T-helper 9 cell (primary cell): ENCODE measurements at regions not wholly inside any gene's neighbourhood (a gene's known extent, or its start where the extent isn't known, plus 50 kb on each side); places are given as distances from the start of the nearest gene placed in this dataset.

Experiments used
- DNase-seq: peaks from one replicate; pipeline ENCODE4 v3.0.0-alpha.2; 2020

GRCh38 chr12:13745111-13745860 is 236.1 kb downstream of the GRIN2B start:
- no peak for DNase-seq

GRCh38 chr12:13744561-13744960 is 236.8 kb downstream of the GRIN2B start:
- no peak for DNase-seq

- no peak for DNase-seq
These were observed 241.3 kb downstream of the GRIN2B start for GRCh38 chr12:13740149-13740545.

GRCh38 chr12:13735734-13736133 is 245.7 kb downstream of the GRIN2B start:
- no peak for DNase-seq

GRCh38 chr12:13734584-13735152 is 246.7 kb downstream of the GRIN2B start:
- no peak for DNase-seq

GRCh38 chr12:13727707-13728195 is 253.7 kb downstream of the GRIN2B start:
- DNase-seq = no peak

GRCh38 chr12:13725049-13725448 is 256.4 kb downstream of the GRIN2B start:
- DNase-seq = no peak

- no peak for DNase-seq
These were observed 257.3 kb downstream of the GRIN2B start for GRCh38 chr12:13724136-13724535.

- DNase-seq = no peak
These were observed 261.4 kb downstream of the GRIN2B start for GRCh38 chr12:13719986-13720385.

GRCh38 chr12:13718271-13718670 is 263.1 kb downstream of the GRIN2B start:
- DNase-seq = no peak

GRCh38 chr12:13716119-13716518 is 265.3 kb downstream of the GRIN2B start:
- DNase-seq = no peak

GRCh38 chr12:13713556-13714410 is 267.6 kb downstream of the GRIN2B start:
- no peak for DNase-seq

GRCh38 chr12:13707829-13708228 is 273.6 kb downstream of the GRIN2B start:
- no peak for DNase-seq

- no peak for DNase-seq
These were observed 279.0 kb downstream of the GRIN2B start for GRCh38 chr12:13702381-13702780.

- DNase-seq = no peak
These were observed 279.9 kb downstream of the GRIN2B start for GRCh38 chr12:13701502-13701901.

GRCh38 chr12:13697973-13698372 is 283.4 kb downstream of the GRIN2B start:
- no peak for DNase-seq

GRCh38 chr12:13695781-13696180 is 285.6 kb downstream of the GRIN2B start:
- no peak for DNase-seq

GRCh38 chr12:13692332-13692731 is 289.1 kb downstream of the GRIN2B start:
- no peak for DNase-seq

GRCh38 chr12:13691598-13691997 is 289.8 kb downstream of the GRIN2B start:
- no peak for DNase-seq

GRCh38 chr12:13687633-13688032 is 293.8 kb downstream of the GRIN2B start:
- no peak for DNase-seq

- DNase-seq = no peak
These were observed 295.1 kb downstream of the GRIN2B start for GRCh38 chr12:13686260-13686659.

GRCh38 chr12:13680916-13681315 is 300.5 kb downstream of the GRIN2B start:
- DNase-seq = no peak

GRCh38 chr12:13676880-13677279 is 304.5 kb downstream of the GRIN2B start:
- no peak for DNase-seq
